HepG2 (cell line): ENCODE measurements at regions not wholly inside any gene's neighbourhood (a gene's known extent, or its start where the extent isn't known, plus 50 kb on each side); places are given as distances from the start of the nearest gene placed in this dataset.

ENCODE experiments used
- ATAC-seq: fragments of 200-7000 bp; cut with Tn5 transposase; 3 replicates; pipeline ENCODE4 v1.9.1; 2020; ENCODE audit warnings: mild to moderate bottlenecking, moderate library complexity
- BruUV-seq: library from RNA; stranded (reverse); fragments of 400-500 nt; replicated peaks from 2 replicates; lab custom pipeline; 2021; lab: Mats Ljungman, UMichigan
- CTCF ChIA-PET: fragments of 300-600 bp; formaldehyde crosslinking; extraction: SDS; loops from one replicate; lab custom pipeline; 2021; ENCODE audit warnings: low total read pairs, inconsistent platforms, low intra/inter-chr PET ratio; lab: Yijun Ruan, JAX
- POLR2A ChIA-PET: fragments of 350-600 bp; sonication (Branson Sonifier 250); formaldehyde crosslinking; loops from one replicate; lab custom pipeline; 2020; ENCODE audit warnings: antibody characterized with exemption, inconsistent platforms; lab: Yijun Ruan, JAX
- DNase-seq: peaks from one replicate; pipeline ENCODE4 v3.0.0-alpha.2; 2015; ENCODE audit warnings: low spot score
- FAIRE-seq: peaks from 3 replicates; lab custom pipeline; 2011; peaks lifted over from hg19 to GRCh38; lab: Jason Lieb, UNC
- H2AFZ ChIP-seq: one replicate; pipeline ENCODE4 v1.6.1; 2011; ENCODE audit warnings: low read length, inconsistent platforms
- H3K27ac ChIP-seq: fragments of 300-600 bp; 3 replicates; pipeline ENCODE4 v1.8.0; 2011; ENCODE audit warnings: mixed run types, mild to moderate bottlenecking, mixed read lengths, low read length, inconsistent platforms; ENCODE audit not compliant: insufficient read depth; ENCODE audit errors: extremely low read length
- H3K27me3 ChIP-seq, 2 experiments: fragments of 200-600 bp in 1 of 2; 2 replicates in 1 of 2; 3 replicates in 1 of 2; pipeline versions ENCODE4 v1.6.0 to v1.8.0; 2011; ENCODE audit warnings: low read length in 2 of 2, mild to moderate bottlenecking in 2 of 2, moderate library complexity in 2 of 2, inconsistent platforms in 1 of 2; ENCODE audit not compliant: insufficient read depth in 2 of 2, control insufficient read depth in 1 of 2
- H3K36me3 ChIP-seq, 2 experiments: fragments of 200-600 bp in 1 of 2; replicated peaks in 1 of 2; 2 replicates in 1 of 2; 3 replicates in 1 of 2; pipeline versions ENCODE4 v1.5.1 to v1.8.0; 2011; ENCODE audit warnings: low read length in 2 of 2, inconsistent platforms in 1 of 2; ENCODE audit not compliant: insufficient read depth in 2 of 2, control insufficient read depth in 1 of 2
- H3K4me1 ChIP-seq: 2 replicates; pipeline ENCODE4 v1.5.1; 2012; ENCODE audit warnings: low read length, inconsistent platforms; ENCODE audit not compliant: insufficient read depth
- H3K4me2 ChIP-seq: 2 replicates; pipeline ENCODE4 v1.6.0; 2011; ENCODE audit warnings: low read depth, low read length, inconsistent platforms
- H3K4me3 ChIP-seq, 3 experiments: fragments of 200-600 bp in 1 of 3; sonication (generic), shearing (Covaris generic) in 1 of 3; replicated peaks in 1 of 3; 2 replicates each; pipeline ENCODE4 v1.5.1; 2011 to 2016; ENCODE audit warnings: low read length in 3 of 3, inconsistent platforms in 2 of 3, low read depth in 2 of 3, mild to moderate bottlenecking in 2 of 3, control low read depth in 1 of 3, mixed read lengths in 1 of 3; ENCODE audit not compliant: insufficient read depth in 1 of 3
- H3K79me2 ChIP-seq: one replicate; pipeline ENCODE4 v1.6.1; 2011; ENCODE audit warnings: low read length, inconsistent platforms; ENCODE audit not compliant: insufficient read depth
- H3K9ac ChIP-seq: 2 replicates; pipeline ENCODE4 v1.6.0; 2011; ENCODE audit warnings: mild to moderate bottlenecking, low read depth, low read length, inconsistent platforms; ENCODE audit not compliant: insufficient read depth
- H3K9me3 ChIP-seq: 2 replicates; pipeline ENCODE4 v1.5.1; 2012; ENCODE audit warnings: mild to moderate bottlenecking, low read length
- H4K20me1 ChIP-seq: 2 replicates; pipeline ENCODE4 v1.6.0; 2011; ENCODE audit warnings: inconsistent platforms, mild to moderate bottlenecking, low read length, moderate library complexity; ENCODE audit not compliant: insufficient read depth
- ARNT ChIP-seq: fragments of 450-650 bp; IDR thresholded peaks from 2 replicates; pipeline ENCODE4 v1.6.1; 2017
- HMG20B ChIP-seq: conservative IDR thresholded peaks from 2 replicates; pipeline ENCODE4 v1.6.1; 2016; ENCODE audit warnings: missing genetic modification reagents, missing compliant biosample characterization
- ISX ChIP-seq: sonication (generic); formaldehyde crosslinking; conservative IDR thresholded peaks from 2 replicates; pipeline ENCODE4 v1.5.0; 2020; ENCODE audit warnings: missing genetic modification reagents
- JDP2 ChIP-seq: sonication (generic); formaldehyde crosslinking; IDR thresholded peaks from 2 replicates; pipeline ENCODE4 v1.8.1; 2022; ENCODE audit warnings: missing genetic modification reagents, borderline replicate concordance
- KLF11 ChIP-seq: IDR thresholded peaks from 2 replicates; pipeline ENCODE4 v1.6.1; 2016; ENCODE audit warnings: missing compliant biosample characterization
- MYC ChIP-seq: sonication (generic); formaldehyde crosslinking; IDR thresholded peaks from 2 replicates; pipeline ENCODE4 v1.9.0; 2021; ENCODE audit warnings: missing genetic modification reagents, borderline replicate concordance
- MZF1 ChIP-seq: sonication (generic); formaldehyde crosslinking; IDR thresholded peaks from 2 replicates; pipeline ENCODE4 v1.8.1; 2023; ENCODE audit warnings: mild to moderate bottlenecking, missing genetic modification reagents, borderline replicate concordance
- RCOR2 ChIP-seq: IDR thresholded peaks from 2 replicates; pipeline ENCODE4 v1.6.1; 2016; ENCODE audit warnings: missing biosample characterization, missing genetic modification reagents
- TBX3 ChIP-seq: fragments of 450-650 bp; IDR thresholded peaks from 2 replicates; pipeline ENCODE4 v1.6.1; 2017; ENCODE audit warnings: antibody characterized with exemption, mild to moderate bottlenecking, inconsistent platforms, borderline replicate concordance
- ZFP36 ChIP-seq: fragments of 150-350 bp; IDR thresholded peaks from 2 replicates; pipeline ENCODE4 v1.6.1; 2018; ENCODE audit warnings: borderline replicate concordance, low read length, low read depth; ENCODE audit not compliant: partially characterized antibody
- ZKSCAN8 ChIP-seq: IDR thresholded peaks from 2 replicates; pipeline ENCODE4 v1.6.1; 2016; ENCODE audit warnings: borderline replicate concordance, missing genetic modification reagents, missing compliant biosample characterization
- ZNF562 ChIP-seq: sonication (generic); formaldehyde crosslinking; IDR thresholded peaks from 2 replicates; pipeline ENCODE4 v1.8.0; 2022; ENCODE audit warnings: missing genetic modification reagents, borderline replicate concordance
- ZSCAN30 ChIP-seq: sonication (generic); formaldehyde crosslinking; IDR thresholded peaks from 2 replicates; pipeline ENCODE4 v1.5.0; 2020; ENCODE audit warnings: mild to moderate bottlenecking, missing genetic modification reagents
- WGBS: methylation state at CpG from one replicate; pipeline ENCODE4 v1.1.6; 2017; ENCODE audit warnings: low lambda C conversion rate; 5-methylcytosine and 5-hydroxymethylcytosine counted together
- in situ Hi-C: cut with HindIII; loops from 2 replicates; pipeline ENCODE4 v1.10.0; 2017; ENCODE audit warnings: low pct_unique_long_range_greater_than_20kb; ENCODE audit not compliant: extremely low pct_ligation_motif_present
- intact Hi-C: fragments of 100-400 bp; cut with micrococcal nuclease; formaldehyde crosslinking; loops from one replicate; pipeline ENCODE4 v1.10.0; 2022; ENCODE audit not compliant: unreplicated experiment
- TF ChIP-seq, protein P1 (sequence below): fragments of 450-650 bp; IDR thresholded peaks from 2 replicates; pipeline ENCODE4 v1.6.1; 2016
- TF ChIP-seq, protein P2 (sequence below): IDR thresholded peaks from 2 replicates; pipeline ENCODE4 v1.6.1; 2016; ENCODE audit warnings: missing compliant biosample characterization, missing genetic modification reagents, borderline replicate concordance
- TF ChIP-seq, protein P3 (sequence below): sonication (generic); IDR thresholded peaks from 2 replicates; pipeline ENCODE4 v1.6.1; 2016; ENCODE audit warnings: low read depth, borderline replicate concordance
- TF ChIP-seq, protein P4 (sequence below): sonication (generic); formaldehyde crosslinking; IDR thresholded peaks from 2 replicates; pipeline ENCODE4 v1.5.0; 2020; ENCODE audit warnings: missing genetic modification reagents

DNA sequence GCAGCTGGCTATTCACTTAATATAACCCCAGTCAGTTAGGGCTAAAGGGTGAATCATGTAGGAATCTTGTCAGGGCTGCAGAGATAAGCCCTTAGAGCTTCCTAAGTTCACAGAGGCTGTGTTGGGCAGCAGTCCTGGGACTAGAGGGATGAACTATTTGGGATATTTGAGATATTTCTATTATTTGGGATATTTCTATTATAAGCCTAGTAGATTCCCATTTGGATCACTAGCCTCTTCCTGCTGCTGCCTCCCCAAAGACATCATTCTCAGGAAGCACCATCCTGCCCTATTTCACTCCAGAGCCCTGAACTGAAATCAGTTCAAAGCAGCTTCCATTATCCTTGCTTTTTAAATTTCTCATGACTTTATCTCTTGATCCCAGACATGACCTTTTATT lies 501.3 kb downstream of the NUF2 start:
- Histone ChIP-seq H3K4me2 (no peak overlapping the region), H3K9me3 (peaks cover 89% of the 10 kb centered on the region), H3K27me3 (no peaks in the 10 kb centered on the region), H3K79me2 (no peaks in the 10 kb centered on the region), H3K27ac (no peak overlapping the region), H2AFZ (no peak overlapping the region), H3K4me1 (no peaks in the 10 kb centered on the region), H3K36me3 (no peaks in the 10 kb centered on the region), H3K9ac (no peak overlapping the region), H4K20me1 (no peaks in the 10 kb centered on the region), H3K4me3 (no peak overlapping the region)
- ATAC-seq (no peak), DNase-seq (no peak), FAIRE-seq (no peak)
- ChIA-PET POLR2A (no interaction called here), CTCF (no interaction called here)
- BruUV-seq = no TSS peak
- TF ChIP-seq, protein P1, sequence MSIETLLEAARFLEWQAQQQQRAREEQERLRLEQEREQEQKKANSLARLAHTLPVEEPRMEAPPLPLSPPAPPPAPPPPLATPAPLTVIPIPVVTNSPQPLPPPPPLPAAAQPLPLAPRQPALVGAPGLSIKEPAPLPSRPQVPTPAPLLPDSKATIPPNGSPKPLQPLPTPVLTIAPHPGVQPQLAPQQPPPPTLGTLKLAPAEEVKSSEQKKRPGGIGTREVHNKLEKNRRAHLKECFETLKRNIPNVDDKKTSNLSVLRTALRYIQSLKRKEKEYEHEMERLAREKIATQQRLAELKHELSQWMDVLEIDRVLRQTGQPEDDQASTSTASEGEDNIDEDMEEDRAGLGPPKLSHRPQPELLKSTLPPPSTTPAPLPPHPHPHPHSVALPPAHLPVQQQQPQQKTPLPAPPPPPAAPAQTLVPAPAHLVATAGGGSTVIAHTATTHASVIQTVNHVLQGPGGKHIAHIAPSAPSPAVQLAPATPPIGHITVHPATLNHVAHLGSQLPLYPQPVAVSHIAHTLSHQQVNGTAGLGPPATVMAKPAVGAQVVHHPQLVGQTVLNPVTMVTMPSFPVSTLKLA = no peak
- TF ChIP-seq MYC (CRISPR knock-in tag) = no peak
- TF ChIP-seq, protein P2, sequence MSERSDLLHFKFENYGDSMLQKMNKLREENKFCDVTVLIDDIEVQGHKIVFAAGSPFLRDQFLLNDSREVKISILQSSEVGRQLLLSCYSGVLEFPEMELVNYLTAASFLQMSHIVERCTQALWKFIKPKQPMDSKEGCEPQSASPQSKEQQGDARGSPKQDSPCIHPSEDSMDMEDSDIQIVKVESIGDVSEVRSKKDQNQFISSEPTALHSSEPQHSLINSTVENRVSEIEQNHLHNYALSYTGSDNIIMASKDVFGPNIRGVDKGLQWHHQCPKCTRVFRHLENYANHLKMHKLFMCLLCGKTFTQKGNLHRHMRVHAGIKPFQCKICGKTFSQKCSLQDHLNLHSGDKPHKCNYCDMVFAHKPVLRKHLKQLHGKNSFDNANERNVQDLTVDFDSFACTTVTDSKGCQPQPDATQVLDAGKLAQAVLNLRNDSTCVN (CRISPR knock-in tag) = no peak
- in situ Hi-C loops (no loop called here), intact Hi-C loops (no loop called here)

DNA sequence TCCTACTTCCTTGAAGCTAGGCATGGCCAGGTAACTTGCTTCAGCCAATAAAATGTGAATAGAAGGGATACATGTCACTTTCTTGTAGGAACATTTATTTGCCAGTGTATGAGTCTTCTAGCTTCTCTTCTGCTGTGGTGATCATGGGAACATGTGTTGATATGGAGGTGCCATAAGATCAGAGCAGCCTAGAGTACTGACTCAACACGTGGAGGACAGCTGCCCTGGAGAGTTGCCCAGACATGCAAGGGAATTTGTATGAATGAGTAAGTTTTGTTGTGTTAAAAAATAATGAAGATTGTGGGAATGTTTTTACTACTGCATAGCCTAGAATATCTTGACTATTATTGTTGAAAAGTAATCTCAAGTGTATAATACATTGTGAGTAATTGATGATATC lies 502.3 kb downstream of the NUF2 start:
- Histone ChIP-seq H3K4me1 (no peaks in the 10 kb centered on the region), H3K4me3 (no peak overlapping the region), H3K9ac (no peak overlapping the region), H3K27me3 (no peaks in the 10 kb centered on the region), H4K20me1 (no peaks in the 10 kb centered on the region), H3K4me2 (no peak overlapping the region), H3K27ac (no peak overlapping the region), H3K79me2 (no peaks in the 10 kb centered on the region), H2AFZ (no peak overlapping the region), H3K36me3 (no peaks in the 10 kb centered on the region), H3K9me3 (peaks cover 88% of the 10 kb centered on the region)
- CTCF ChIA-PET = no interaction called here
- DNase-seq (no peak), ATAC-seq (no peak), FAIRE-seq (no peak)
- in situ Hi-C loops (no loop called here), intact Hi-C loops (no loop called here)
- 0% methylated on average over 1 of the region's 1 CpG for WGBS
- POLR2A ChIA-PET = no interaction called here
- BruUV-seq = no TSS peak
- TF ChIP-seq, protein P3, sequence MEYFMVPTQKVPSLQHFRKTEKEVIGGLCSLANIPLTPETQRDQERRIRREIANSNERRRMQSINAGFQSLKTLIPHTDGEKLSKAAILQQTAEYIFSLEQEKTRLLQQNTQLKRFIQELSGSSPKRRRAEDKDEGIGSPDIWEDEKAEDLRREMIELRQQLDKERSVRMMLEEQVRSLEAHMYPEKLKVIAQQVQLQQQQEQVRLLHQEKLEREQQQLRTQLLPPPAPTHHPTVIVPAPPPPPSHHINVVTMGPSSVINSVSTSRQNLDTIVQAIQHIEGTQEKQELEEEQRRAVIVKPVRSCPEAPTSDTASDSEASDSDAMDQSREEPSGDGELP = no peak
- TF ChIP-seq TBX3 (no peak), RCOR2 (CRISPR knock-in tag) (no peak), KLF11 (no peak), ISX (CRISPR knock-in tag) (no peak), ZFP36 (no peak), MYC (CRISPR knock-in tag) (no peak), MZF1 (CRISPR knock-in tag) (no peak), ZNF562 (CRISPR knock-in tag) (no peak), ZSCAN30 (CRISPR knock-in tag) (no peak), ZKSCAN8 (no peak), HMG20B (CRISPR knock-in tag) (no peak), ARNT (no peak), JDP2 (CRISPR knock-in tag) (no peak)
- TF ChIP-seq, protein P4, sequence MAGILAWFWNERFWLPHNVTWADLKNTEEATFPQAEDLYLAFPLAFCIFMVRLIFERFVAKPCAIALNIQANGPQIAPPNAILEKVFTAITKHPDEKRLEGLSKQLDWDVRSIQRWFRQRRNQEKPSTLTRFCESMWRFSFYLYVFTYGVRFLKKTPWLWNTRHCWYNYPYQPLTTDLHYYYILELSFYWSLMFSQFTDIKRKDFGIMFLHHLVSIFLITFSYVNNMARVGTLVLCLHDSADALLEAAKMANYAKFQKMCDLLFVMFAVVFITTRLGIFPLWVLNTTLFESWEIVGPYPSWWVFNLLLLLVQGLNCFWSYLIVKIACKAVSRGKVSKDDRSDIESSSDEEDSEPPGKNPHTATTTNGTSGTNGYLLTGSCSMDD (CRISPR knock-in tag) = no peak
